Upper lobe of right lung (tissue), 1 donor: ENCODE measurements at regions not wholly inside any gene's neighbourhood (a gene's known extent, or its start where the extent isn't known, plus 50 kb on each side); places are given as distances from the start of the nearest gene placed in this dataset.
A peak's percentile ranks its signal among the peaks of the same experiment; 100 is the strongest.

Experiments used
- ATAC-seq: fragments of 200-7000 bp; cut with Tn5 transposase; one replicate; pipeline ENCODE4 v1.9.1; 2020; ENCODE audit warnings: mild to moderate bottlenecking, moderate library complexity
- DNase-seq: peaks from one replicate; pipeline ENCODE4 v3.0.0-alpha.2; 2020
- H3K27ac ChIP-seq: fragments of 200-600 bp; one replicate; pipeline ENCODE4 v1.8.0; 2022
- H3K27me3 ChIP-seq: fragments of 200-600 bp; one replicate; pipeline ENCODE4 v1.8.0; 2022; ENCODE audit warnings: mild to moderate bottlenecking
- H3K36me3 ChIP-seq: fragments of 200-600 bp; one replicate; pipeline ENCODE4 v1.8.0; 2022
- H3K4me1 ChIP-seq: fragments of 200-600 bp; one replicate; pipeline ENCODE4 v1.8.0; 2022
- H3K4me3 ChIP-seq: fragments of 200-600 bp; one replicate; pipeline ENCODE4 v1.8.0; 2022; ENCODE audit warnings: mild to moderate bottlenecking
- H3K9me3 ChIP-seq: fragments of 200-600 bp; one replicate; pipeline ENCODE4 v1.8.0; 2022
- intact Hi-C: fragments of 100-400 bp; cut with DNase I; formaldehyde crosslinking; loops from one replicate; pipeline ENCODE4 v1.11.0; 2022
- TF ChIP-seq, protein P1 (sequence below): fragments of 200-600 bp; IDR thresholded peaks from one replicate; pipeline ENCODE4 v1.8.0; 2022; ENCODE audit warnings: antibody characterized with exemption
- donor health status: DM: no; HTN: yes; CAD: no; lungs with severe emphysema.

DNA sequence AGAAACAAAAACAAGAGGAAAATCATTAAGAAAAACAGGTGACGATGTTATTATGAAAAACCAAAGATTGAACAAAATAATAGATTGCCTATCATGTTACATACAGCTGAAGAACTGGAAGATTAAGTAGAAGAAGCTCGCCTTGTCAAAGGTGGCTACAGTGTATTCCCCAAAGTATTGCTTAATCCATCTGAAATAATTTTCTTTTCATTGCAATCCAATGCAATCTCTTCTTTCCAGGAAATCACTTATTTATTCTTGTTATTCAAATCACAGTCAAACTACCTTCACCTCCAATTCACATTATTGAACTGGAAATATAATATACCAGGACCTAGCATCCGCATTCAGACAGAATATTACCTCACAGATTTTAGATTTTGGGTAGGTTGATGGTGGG is 235.9 kb downstream of the AHR start:
- ATAC-seq (no peak), DNase-seq (no peak)
- no peak overlapping the region for H3K4me3 ChIP-seq
- TF ChIP-seq, protein P1, sequence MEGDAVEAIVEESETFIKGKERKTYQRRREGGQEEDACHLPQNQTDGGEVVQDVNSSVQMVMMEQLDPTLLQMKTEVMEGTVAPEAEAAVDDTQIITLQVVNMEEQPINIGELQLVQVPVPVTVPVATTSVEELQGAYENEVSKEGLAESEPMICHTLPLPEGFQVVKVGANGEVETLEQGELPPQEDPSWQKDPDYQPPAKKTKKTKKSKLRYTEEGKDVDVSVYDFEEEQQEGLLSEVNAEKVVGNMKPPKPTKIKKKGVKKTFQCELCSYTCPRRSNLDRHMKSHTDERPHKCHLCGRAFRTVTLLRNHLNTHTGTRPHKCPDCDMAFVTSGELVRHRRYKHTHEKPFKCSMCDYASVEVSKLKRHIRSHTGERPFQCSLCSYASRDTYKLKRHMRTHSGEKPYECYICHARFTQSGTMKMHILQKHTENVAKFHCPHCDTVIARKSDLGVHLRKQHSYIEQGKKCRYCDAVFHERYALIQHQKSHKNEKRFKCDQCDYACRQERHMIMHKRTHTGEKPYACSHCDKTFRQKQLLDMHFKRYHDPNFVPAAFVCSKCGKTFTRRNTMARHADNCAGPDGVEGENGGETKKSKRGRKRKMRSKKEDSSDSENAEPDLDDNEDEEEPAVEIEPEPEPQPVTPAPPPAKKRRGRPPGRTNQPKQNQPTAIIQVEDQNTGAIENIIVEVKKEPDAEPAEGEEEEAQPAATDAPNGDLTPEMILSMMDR = no peak
- no peaks in the 10 kb centered on the region for H3K4me1 ChIP-seq
- no peaks in the 10 kb centered on the region for H3K36me3 ChIP-seq
- H3K27ac ChIP-seq = no peak overlapping the region
- no peaks in the 10 kb centered on the region for H3K9me3 ChIP-seq
- intact Hi-C loops = no loop called here
- H3K27me3 ChIP-seq = no peaks in the 10 kb centered on the region

DNA sequence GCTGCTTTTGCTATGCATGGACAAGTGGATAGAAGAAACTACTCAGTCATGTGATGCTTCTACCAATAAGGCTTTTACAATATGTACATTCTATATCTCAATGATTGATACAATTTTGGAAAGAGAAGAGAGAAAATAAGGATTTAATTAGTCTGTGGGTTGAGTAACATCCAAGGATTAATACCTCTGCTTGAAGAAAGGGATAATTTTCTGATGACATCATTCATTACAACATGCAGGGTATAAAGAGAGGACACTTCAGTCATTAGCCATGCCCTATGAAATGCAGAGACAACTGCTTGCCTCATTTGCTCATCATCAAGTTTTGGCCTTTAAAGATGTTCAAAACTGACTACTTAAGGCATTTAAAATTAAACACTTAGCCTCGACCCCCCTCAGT is 237.3 kb downstream of the AHR start:
- intact Hi-C loops = no loop called here
- DNase-seq (no peak), ATAC-seq (no peak)
- H3K4me3 ChIP-seq = no peak overlapping the region
- H3K9me3 ChIP-seq = no peaks in the 10 kb centered on the region
- H3K36me3 ChIP-seq = no peaks in the 10 kb centered on the region
- TF ChIP-seq, protein P1 = no peak
- H3K27me3 ChIP-seq = no peaks in the 10 kb centered on the region
- H3K4me1 ChIP-seq = no peaks in the 10 kb centered on the region
- H3K27ac ChIP-seq = no peak overlapping the region

DNA sequence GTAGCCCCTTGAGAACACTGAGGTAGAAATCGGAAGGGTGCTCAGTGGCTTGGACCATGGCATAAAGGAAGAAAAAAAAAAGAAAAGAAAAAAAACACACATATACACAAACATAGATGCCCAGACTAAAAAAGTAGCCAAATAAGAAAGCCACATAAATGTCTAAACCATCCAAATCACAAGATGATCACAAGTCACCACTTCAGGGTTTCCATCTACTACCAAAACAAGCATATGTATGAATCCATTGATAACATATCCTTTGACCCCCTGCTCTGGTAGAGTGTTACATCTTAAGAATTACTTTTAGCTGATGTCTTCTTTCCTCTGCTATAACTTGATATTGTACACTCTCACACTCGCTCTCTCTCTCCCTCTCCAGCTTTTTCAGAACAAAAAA is 245.9 kb downstream of the AHR start:
- Histone ChIP-seq H3K9me3 (no peaks in the 10 kb centered on the region), H3K36me3 (no peaks in the 10 kb centered on the region), H3K27me3 (no peaks in the 10 kb centered on the region), H3K4me1 (no peaks in the 10 kb centered on the region), H3K27ac (no peak overlapping the region), H3K4me3 (no peak overlapping the region)
- intact Hi-C loops = no loop called here
- TF ChIP-seq, protein P1 = no peak
- ATAC-seq (no peak), DNase-seq (no peak)

DNA sequence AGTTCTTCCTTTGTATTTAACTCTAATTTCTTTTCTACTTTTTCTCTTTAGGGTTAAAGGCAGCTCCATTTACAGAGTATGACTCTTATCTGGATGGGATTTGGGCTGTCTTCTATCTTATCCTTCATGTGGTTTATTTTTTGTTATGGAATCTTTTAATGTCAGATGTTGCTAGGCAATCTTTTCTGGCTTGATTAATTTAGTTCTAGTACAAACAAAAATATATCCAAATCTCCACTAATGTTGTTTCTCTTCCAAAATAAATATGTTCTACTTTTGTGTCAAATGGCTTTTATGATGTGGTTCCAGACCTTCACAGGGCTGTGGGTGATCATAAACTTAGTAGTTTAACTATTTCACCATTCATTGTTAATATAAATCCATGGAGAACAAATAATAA is 246.9 kb downstream of the AHR start:
- Histone ChIP-seq H3K9me3 (no peaks in the 10 kb centered on the region), H3K4me1 (no peaks in the 10 kb centered on the region), H3K36me3 (no peaks in the 10 kb centered on the region), H3K27ac (no peak overlapping the region), H3K4me3 (no peak overlapping the region), H3K27me3 (no peaks in the 10 kb centered on the region)
- TF ChIP-seq, protein P1 = no peak
- intact Hi-C loops = no loop called here
- DNase-seq (no peak), ATAC-seq (no peak)

DNA sequence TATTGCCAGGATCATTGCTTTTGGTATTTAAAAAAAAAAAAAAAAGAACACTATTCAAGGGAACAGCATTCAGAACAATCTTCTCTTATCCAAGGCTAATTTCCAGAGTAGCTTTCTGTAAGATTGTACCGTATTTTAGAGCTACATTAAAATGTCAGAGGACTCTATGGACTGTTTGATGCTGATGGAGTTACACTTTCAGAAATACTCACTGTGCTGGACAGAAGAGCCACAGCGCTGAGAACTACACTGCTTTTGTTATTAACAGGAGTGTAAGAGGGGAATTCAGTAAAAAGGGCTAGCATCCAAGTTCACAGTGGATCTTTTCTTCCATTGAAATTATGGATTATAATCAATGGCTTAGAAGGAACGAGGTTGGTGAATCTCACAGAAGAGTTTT is 247.7 kb downstream of the AHR start:
- Histone ChIP-seq H3K9me3 (no peaks in the 10 kb centered on the region), H3K27me3 (no peaks in the 10 kb centered on the region), H3K36me3 (no peaks in the 10 kb centered on the region), H3K4me1 (no peaks in the 10 kb centered on the region), H3K4me3 (no peak overlapping the region), H3K27ac (no peak overlapping the region)
- intact Hi-C loops = no loop called here
- TF ChIP-seq, protein P1 = no peak
- DNase-seq = no peak
- no peak for ATAC-seq

DNA sequence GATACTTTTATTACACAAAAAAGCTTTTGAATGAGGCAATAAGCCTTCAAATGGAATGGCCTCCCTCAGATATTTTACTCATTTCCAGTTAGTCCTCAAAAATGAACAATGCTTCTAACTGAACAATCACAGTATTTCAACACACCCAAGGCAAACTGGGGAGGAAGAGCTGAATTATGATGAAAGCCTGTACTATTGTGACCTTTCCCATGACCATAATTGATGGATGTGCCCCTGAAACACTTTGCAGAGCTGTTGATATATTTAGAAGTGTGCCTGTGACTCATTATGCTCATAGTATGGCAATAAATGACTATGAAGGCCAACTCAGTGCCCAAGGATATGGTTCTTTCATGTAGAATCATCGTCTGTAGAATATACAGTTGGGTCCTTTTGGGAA is 248.1 kb downstream of the AHR start:
- Histone ChIP-seq H3K27ac (no peak overlapping the region), H3K9me3 (no peaks in the 10 kb centered on the region), H3K4me1 (no peaks in the 10 kb centered on the region), H3K4me3 (no peak overlapping the region), H3K27me3 (no peaks in the 10 kb centered on the region), H3K36me3 (no peaks in the 10 kb centered on the region)
- ATAC-seq (peak; percentile 57), DNase-seq (no peak)
- intact Hi-C loops = no loop called here
- TF ChIP-seq, protein P1 = no peak
